GM12875 (cell line): ENCODE measurements at regions not wholly inside any gene's neighbourhood (a gene's known extent, or its start where the extent isn't known, plus 50 kb on each side); places are given as distances from the start of the nearest gene placed in this dataset.

ENCODE experiments used
- H3K4me3 ChIP-seq: one replicate; pipeline ENCODE4 v1.5.1; 2011; ENCODE audit warnings: low read depth, low read length, control low read depth
- TF ChIP-seq, protein P1 (sequence below): IDR thresholded peaks from 2 replicates; pipeline ENCODE4 v1.5.1; 2011; ENCODE audit warnings: low read depth, mild to moderate bottlenecking, control low read depth, inconsistent platforms, low read length, moderate library complexity, borderline replicate concordance; ENCODE audit not compliant: insufficient read depth

DNA sequence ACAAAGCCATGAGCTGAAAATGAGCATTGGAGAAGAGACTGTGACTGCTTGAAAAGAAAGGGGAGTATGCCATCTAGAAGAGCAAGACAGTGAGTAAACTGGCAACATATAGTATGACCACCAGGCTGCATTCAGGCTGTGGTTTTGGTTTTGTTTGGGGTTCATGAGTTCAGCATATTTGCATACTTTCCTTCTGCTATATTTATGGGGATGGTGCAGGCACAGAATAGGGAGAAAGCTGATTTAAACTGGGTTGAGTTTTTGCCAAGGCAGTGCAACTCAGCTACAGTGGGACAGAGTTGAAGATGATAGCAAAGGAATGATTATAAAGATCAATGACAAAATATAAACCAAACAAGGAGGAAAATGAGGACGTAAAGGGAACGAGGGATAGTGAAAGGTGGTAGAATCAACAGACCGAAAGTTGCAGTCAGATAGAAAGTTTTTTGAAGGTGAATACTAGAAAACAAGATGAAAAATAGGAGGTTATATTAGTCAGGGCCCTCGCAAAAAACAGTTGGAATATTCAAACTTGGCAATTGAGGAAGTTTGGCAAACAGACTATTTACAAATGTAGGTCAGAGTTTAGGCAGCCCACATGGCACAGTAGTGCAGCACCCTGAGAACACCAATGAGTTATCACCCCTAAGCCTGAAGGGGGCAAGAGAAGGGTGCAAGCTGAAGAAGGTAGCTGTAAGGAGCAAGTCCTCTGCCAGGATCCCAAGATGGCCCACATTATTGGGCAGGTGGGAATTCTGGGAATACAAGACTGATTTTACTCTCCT is 114.8 kb upstream of the MAP9 start:
- H3K4me3 ChIP-seq: no peak overlapping the region
- TF ChIP-seq, protein P1, sequence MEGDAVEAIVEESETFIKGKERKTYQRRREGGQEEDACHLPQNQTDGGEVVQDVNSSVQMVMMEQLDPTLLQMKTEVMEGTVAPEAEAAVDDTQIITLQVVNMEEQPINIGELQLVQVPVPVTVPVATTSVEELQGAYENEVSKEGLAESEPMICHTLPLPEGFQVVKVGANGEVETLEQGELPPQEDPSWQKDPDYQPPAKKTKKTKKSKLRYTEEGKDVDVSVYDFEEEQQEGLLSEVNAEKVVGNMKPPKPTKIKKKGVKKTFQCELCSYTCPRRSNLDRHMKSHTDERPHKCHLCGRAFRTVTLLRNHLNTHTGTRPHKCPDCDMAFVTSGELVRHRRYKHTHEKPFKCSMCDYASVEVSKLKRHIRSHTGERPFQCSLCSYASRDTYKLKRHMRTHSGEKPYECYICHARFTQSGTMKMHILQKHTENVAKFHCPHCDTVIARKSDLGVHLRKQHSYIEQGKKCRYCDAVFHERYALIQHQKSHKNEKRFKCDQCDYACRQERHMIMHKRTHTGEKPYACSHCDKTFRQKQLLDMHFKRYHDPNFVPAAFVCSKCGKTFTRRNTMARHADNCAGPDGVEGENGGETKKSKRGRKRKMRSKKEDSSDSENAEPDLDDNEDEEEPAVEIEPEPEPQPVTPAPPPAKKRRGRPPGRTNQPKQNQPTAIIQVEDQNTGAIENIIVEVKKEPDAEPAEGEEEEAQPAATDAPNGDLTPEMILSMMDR: peak; percentile 17; the same call in 1 of the 2 replicates

DNA sequence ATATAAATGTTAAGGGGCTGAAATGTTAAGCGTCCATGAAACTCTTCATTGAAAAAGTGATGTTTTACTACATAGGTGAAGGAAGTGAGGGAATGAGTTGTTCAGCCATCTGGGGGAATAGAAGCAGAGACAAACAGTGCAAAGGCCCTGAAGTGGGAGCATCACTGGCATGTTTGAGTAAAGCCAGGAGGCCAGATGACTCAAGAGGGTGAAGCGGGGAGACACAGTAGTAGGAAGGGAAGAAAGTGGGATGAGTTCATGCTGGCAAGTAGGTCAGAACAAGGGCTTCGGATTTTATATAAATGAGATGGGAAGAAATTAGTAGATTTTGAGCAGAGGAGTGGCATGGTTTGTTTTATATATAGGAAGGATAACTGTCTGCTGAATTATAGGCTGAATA is 112.5 kb upstream of the MAP9 start:
- TF ChIP-seq, protein P1: no peak

DNA sequence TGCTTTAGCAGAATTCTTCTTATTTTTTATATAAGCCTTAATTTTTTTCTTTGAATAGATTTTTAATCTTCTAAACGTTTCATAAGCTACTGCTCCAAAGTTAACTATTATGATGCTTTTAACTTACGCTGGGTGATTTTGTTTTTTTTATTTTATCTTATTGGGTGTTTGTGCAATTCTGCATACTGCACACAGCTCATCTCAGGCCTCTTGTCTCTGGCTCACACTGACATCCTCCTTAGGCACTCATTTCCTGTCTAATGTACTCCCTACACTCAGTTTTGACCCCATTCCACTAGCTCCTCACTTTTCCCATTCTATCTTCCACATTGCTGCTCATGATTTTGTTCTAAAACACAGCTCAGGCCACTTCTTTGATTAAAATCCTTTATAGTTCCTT is 111.9 kb upstream of the MAP9 start:
- H3K4me3 ChIP-seq: no peak overlapping the region
- TF ChIP-seq, protein P1: no peak

More for the DNA sequence above, 112.5 kb upstream of the MAP9 start:
- H3K4me3 ChIP-seq: no peak overlapping the region

DNA sequence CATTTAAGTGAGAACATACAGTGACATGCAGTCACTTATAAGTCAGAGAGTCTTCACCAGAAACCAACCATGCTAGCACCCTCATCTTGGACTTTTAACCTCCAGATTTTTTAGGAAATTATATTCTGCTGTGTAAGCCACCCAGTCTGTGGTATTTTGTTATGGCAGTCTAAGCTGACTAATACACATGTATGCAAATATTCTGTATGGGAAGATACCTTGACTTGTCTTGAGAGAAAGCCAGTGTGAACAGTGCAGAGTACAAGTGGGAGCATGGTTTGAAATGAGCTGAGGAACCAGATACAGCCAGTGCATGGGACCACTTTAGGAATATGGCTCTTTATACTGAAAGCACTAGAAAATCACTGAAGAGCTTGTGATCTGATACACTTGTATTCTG is 110.4 kb upstream of the MAP9 start:
- TF ChIP-seq, protein P1: no peak
- no peak overlapping the region for H3K4me3 ChIP-seq

DNA sequence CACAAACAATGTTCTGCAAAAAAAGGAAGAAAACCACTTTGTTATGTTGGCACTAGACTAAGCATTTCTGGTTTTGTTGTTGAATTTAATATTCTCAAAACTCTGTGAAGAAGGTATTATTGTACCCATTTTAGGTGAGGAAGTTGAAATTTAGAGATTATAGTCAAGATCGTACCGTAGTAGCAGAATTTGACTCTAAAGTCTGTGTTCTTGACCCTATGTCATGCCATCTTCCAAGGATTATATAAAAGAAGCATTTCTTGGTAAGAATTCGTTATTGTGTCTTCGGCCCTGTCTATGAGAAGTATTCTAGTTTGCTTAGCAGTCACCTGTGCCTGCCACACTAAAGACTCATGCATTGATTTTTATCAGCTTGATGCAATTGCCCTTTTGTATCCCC is 104.4 kb upstream of the MAP9 start:
- TF ChIP-seq, protein P1: no peak
- no peak overlapping the region for H3K4me3 ChIP-seq

DNA sequence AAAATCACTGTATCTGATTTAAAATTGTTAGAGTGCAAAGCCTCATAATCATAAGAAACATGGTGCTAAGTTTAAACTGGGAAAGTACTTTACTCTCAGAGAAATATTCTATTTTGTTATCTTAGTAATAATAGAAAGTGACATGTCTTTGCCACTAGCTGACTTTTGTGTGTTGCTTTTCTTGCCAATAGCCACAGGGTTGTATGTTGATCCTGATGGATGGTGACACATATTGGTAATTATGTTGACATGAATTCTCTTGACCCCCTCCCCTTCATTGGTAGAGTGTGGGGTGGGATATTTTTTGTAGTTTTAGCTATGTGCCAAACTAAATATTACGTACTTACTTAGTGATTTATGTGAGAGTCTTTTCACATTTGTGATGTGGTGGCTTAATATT is 103.1 kb upstream of the MAP9 start:
- TF ChIP-seq, protein P1: no peak
- H3K4me3 ChIP-seq: no peak overlapping the region

DNA sequence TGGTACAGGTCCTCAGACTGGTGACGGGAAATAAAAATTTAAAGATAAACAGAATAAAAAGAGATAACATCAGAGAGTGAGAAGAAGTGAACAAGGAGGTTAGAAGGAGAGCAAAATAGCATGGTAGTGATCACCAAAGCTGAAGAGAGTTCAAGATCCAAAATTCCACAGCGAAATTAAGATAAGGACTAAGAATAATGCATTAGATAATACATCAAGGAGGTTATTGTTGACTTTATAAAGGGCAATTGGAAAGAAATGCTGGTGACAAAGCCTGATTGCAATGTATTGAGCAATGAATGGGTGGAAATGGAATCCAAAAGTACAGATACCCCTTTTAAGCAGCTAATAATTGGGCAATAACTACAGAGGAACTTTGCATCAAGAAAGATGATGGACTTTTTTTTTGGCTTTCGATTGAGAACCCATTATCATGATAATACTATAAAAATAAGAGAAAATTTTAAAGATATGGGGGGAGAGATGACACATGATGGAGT is 101.6 kb upstream of the MAP9 start:
- no peak overlapping the region for H3K4me3 ChIP-seq
- TF ChIP-seq, protein P1: no peak
